CD1c-positive myeloid dendritic cell (primary cell): ENCODE measurements at regions not wholly inside any gene's neighbourhood (a gene's known extent, or its start where the extent isn't known, plus 50 kb on each side); places are given as distances from the start of the nearest gene placed in this dataset.

ENCODE experiments used
- DNase-seq: peaks from one replicate; pipeline ENCODE4 v3.0.0-alpha.2; 2016; ENCODE audit errors: extremely low spot score

DNA sequence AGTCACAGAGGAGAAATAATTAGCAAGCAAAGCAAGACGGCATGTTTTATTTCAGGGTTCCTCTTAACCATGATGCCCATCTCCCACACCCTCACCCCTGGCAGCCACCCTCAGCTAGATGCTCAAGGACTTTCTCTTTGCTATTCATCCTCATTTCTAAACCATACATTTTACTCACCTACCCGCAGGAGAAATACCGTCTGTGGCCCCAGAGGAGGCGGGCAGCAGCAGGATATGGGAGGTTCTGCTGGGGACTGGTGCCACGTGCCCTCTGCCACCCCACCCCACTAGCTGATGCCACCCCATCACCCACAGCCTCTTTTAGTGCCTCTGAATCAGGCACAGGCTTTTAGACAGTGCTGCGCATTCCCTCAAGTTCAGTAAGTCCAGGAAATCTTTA, 168.7 kb upstream of the ITGB1 start:
- DNase-seq: no peak

DNA sequence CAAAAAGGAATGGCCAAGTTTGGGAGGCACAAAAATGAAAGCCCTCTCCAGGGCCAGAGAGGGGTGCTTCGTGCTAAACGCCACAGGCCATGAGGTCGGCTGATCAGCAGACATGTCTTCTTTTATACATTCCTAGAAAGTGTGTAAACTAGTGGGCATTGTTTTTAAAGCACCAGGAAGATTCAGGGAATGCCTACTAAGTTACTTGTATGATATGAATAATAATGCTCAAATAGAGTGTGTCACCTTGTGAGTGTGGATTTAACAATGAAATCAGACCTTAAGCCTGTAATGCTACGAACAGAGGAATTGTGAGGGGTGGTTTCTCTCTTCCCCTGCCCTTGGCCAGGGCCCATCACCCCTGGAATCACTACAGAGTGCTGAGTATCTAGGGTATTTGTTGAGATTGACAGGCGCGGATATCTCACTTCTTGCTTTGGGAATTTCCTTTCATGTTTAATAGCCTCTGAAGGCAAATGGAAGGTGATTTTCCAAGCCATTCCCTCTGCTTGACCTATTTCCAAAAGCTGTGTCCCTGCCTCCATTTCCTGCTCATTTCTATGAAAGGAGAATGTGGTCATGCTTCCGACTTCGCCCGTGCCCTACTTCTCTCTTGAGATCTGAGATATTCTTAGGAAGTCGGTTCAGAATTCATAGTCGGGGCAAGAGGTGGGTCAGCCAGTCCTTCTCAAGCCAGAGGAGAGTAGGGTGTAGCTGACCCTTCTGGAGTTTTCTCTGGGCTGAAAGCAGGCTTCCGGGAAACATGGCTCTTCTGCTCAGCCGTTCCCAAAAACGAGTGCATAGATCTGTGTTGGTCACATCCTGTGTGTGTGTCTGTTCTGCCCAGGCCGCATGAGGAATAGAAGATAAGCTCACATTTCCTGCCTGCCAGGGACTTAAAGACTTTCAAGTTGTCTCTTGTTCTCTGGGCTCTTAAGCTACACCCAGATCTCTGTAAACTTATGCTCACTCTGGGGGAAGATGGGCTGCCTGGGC, 167.8 kb upstream of the ITGB1 start:
- DNase-seq: no peak

- no peak for DNase-seq
Measured at GRCh38 chr10:33125111-33125510, 167.1 kb upstream of the ITGB1 start.

GRCh38 chr10:33123680-33124079, 165.7 kb upstream of the ITGB1 start:
- no peak for DNase-seq

GRCh38 chr10:33122014-33122809, 164.2 kb upstream of the ITGB1 start:
- no peak for DNase-seq

GRCh38 chr10:33120700-33121099, 162.7 kb upstream of the ITGB1 start:
- no peak for DNase-seq

GRCh38 chr10:33120275-33120674, 162.2 kb upstream of the ITGB1 start:
- DNase-seq: no peak

GRCh38 chr10:33117816-33118215, 159.8 kb upstream of the ITGB1 start:
- no peak for DNase-seq

GRCh38 chr10:33117230-33117629, 159.2 kb upstream of the ITGB1 start:
- DNase-seq: no peak

DNA sequence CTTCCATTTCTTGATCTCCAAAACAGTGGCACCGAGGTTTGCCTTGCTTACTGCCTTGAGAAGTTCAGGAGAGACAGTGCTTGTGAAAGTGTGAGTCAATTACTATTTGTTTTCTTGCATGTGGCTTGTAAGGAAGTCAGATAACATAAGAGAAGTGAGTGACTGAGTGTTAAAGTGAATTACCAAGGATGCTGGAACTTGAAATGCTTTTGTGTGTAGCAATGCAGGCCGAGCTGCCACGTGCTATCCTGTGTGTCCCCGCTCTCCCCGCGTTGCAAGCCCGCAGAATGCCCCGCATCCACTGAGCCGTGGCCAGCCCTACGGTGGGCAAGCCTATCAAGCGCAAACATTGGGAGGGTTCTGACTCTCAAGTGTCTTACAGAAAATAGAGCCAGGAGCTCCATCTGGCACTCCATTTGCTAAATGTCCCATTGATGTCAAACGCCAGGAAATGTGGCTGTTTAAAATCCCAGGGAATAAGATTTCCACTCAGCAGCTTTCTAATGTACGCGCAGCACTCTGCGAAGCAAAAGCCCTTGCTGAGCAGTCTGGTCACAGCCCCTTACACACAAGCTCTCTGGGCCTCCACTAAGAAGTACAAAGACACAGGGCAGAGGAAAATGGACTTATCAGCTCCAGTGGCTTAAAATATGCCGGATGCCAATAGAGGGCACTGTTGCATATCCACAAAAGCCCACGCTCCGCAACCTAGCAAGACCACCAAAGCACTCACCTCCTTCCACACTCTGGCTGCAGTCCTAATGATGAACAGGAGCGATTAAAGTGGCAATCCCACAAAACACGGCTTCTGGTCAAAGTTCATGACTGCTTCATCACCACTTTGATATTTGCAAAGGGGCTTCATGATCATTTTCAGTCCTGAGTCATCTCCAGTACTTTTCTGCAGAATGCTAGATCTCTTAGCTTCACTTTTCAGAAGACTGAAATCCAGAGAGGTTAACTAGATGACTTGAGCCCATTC, 158.0 kb upstream of the ITGB1 start:
- DNase-seq: no peak

DNA sequence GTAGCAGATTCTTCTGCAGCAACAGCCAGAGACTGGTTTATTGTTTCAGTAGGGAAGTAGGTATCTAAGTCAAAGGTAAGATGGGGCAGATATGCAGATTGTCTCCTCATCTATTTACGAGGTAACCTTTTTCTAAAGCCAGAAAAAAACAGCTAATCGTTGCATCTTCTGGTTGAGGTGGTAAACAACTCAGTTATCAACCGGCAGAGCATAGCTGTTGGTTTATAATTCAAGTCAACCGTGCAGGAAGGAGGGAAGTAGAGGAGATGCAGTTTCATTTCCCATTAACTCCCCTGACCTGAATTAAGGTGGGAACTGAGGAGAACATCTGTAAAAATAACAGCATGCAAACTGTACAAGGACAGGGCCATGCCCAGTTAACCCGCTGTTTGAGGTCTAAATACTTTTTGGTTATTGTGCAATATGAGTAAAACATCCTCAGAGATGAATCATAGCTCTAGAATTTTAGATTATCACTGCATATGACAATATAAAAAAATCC, 156.5 kb upstream of the ITGB1 start:
- DNase-seq: no peak

DNA sequence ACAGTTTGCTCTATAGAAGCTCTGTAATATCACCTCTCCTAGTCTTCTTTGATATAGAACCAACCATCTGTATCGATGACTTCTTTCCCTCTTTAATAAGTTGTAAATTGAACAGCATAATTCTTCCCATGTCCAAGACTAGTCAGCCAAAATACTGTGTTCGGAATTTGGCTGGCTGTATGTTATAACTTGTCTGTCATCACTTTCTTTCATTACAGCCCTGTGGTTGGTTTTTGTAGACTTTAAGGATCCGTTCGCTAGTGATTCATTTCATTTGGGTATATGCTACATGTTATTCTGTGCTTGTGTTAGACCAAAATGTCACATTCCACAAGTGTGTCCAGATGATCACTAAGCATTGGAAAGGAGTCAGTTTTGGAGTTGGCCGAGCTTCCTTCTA, 155.4 kb upstream of the ITGB1 start:
- DNase-seq: no peak

DNA sequence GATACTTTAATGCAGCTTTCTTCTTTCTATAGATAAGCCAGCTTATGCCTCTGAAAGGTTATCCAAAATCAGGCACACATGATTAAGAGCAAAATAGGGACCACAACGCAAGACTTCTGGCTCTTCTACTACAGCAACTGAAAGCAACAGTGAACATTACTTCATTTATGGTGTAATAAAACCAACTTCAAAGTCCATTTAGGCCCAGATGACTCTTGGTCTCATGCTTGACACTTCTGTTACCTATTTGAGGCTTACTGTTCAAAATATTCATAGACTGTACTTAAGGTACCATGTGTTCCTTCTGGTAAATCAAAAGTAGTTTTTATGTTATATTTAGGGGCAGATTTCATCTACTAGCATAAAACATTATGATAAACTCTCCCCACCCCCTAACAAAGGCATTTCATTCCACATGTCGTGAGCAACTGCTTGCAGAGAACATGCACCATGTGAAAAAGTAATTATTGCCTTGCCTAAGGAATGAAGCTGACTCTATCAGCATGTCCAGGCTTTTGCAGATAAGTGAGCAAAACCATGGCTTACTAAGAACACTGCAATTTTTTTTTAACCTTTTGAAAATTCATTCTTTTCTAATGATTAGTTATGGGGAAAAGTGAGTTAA, 154.9 kb upstream of the ITGB1 start:
- no peak for DNase-seq

- no peak for DNase-seq
Measured at GRCh38 chr10:33111488-33112051, 153.5 kb upstream of the ITGB1 start.

GRCh38 chr10:33109788-33110469, 151.9 kb upstream of the ITGB1 start:
- DNase-seq: peak; percentile 22

DNA sequence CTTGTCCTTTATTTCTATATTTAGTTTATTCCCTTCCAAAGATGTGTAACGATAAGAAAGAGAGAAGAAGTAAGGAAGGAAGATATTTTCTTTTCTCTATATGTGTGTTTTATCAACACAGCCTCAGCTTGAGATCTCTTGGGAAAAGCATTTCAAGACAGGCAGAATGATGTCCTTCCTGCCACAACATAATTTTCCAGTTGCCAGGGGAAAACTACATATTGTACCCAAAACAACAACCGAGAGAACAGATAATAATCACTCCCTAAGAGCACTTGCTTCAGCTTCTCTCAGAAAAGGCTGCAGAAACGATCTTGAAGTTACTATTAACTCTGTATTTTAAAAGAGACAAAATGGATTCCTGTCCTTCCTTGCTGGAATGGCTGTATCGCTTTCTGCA, 151.4 kb upstream of the ITGB1 start:
- no peak for DNase-seq

- DNase-seq: no peak
Measured at GRCh38 chr10:33107953-33108352, 149.9 kb upstream of the ITGB1 start.

DNA sequence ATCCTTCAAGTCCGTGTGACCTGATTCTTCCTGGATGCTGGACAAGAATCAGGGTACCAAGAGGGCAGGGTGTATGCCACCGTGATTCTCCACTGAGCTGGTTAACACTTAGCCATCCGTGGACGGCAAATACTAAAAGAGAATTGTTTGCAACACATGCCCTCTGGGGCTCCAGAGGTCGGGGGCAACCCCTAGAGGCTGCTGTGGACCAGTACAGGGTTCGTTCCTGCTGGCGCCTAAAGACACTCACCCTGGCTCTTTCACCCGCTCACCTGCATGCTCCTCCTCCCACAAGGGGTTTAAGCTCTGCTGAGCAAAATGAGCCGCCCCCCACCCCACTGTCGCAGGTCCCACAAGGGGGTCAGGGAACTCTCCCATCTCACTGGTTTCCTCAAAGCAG, 148.7 kb upstream of the ITGB1 start:
- DNase-seq: no peak

- DNase-seq: no peak
Measured at GRCh38 chr10:33103863-33104379, 145.9 kb upstream of the ITGB1 start.

DNA sequence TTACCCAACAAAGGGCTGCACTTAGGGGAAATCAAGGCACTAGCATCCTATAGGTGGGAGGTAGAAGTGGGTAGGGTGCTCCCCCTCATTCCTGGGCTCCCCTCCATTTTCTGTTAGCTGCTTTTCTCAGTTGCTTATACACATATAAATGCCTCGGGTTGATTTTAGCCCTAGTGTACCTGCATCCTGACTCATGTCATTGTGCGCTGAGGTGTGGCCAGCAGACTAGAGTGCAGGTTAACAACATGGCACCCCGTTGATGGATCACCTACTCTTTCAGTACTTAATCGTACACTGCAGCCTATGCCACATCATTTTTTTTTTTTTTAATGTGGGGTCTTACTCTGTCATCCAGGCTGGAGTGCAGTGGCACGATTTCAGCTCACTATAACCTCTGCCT, 144.0 kb upstream of the ITGB1 start:
- no peak for DNase-seq
